ENCODE measurements at regions not wholly inside any gene's neighbourhood (a gene's known extent, or its start where the extent isn't known, plus 50 kb on each side); places are given as distances from the start of the nearest gene placed in this dataset.

DNA sequence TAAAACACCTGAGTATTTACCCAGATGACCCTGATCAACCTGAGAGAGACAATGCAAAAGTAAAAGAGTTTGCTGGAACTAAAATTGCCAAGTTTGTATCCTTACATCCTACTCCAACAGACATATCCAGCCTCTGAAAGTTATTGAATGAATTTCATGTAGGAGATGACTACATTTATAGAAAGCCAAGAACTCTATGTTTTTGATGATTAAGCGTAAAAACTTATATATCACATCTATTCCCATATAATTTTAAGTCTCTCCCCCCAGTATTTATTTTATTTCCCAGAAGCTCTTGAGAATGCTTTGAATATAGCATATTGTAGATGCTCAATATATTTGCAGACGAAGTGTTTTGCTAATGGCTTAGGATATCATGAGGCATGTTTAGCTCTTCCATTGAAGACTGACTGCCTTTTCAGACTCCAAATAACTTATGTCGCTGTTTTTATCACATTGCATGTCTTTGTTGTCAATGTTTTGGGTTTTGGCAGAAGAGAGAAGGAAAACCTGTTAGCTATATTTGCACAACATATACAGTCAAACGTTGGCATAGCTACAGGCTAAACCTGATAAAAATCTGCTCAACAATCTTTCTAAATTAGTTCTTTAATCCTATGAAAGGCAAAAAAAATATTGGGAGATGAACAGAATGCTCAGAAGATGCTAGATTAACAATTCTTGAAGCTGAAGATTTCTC lies 213.6 kb downstream of the DIO2 start:
- Histone ChIP-seq H3F3A (ENCODE audit: insufficient read depth, low read length) (no peaks in the 10 kb centered on the region), H4K20me1 (ENCODE audit: insufficient read depth, low read length) (no peaks in the 10 kb centered on the region), H3K9me3 (replicated peaks; ENCODE audit: insufficient read depth, low read length) (no peaks in the 10 kb centered on the region), H3K9ac (ENCODE audit: low read length) (no peak overlapping the region), H3K27me3 (replicated peaks; ENCODE audit: insufficient read depth, low read length) (no peaks in the 10 kb centered on the region), H2AFZ (ENCODE audit: low read length) (no peak overlapping the region), H3K36me3 (replicated peaks; ENCODE audit: insufficient read depth, low read length) (no peaks in the 10 kb centered on the region), H3K9me2 (replicated peaks; ENCODE audit: insufficient read depth, low read length) (no peaks in the 10 kb centered on the region), H3K4me3 (ENCODE audit: low read length) (no peak overlapping the region), H3K79me2 (ENCODE audit: low read length) (no peaks in the 10 kb centered on the region), H3K27ac (ENCODE audit: low read length) (no peak overlapping the region), H3K4me2 (ENCODE audit: low read depth, low read length) (no peak overlapping the region), H3K4me1 (ENCODE audit: low read length) (no peaks in the 10 kb centered on the region)
- TF ChIP-seq, protein P1, sequence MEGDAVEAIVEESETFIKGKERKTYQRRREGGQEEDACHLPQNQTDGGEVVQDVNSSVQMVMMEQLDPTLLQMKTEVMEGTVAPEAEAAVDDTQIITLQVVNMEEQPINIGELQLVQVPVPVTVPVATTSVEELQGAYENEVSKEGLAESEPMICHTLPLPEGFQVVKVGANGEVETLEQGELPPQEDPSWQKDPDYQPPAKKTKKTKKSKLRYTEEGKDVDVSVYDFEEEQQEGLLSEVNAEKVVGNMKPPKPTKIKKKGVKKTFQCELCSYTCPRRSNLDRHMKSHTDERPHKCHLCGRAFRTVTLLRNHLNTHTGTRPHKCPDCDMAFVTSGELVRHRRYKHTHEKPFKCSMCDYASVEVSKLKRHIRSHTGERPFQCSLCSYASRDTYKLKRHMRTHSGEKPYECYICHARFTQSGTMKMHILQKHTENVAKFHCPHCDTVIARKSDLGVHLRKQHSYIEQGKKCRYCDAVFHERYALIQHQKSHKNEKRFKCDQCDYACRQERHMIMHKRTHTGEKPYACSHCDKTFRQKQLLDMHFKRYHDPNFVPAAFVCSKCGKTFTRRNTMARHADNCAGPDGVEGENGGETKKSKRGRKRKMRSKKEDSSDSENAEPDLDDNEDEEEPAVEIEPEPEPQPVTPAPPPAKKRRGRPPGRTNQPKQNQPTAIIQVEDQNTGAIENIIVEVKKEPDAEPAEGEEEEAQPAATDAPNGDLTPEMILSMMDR (IDR thresholded peaks at IDR 0.05; ENCODE audit: low read length), result no peak
- no peak for TF ChIP-seq EZH2 (optimal IDR thresholded peaks at IDR 0.05; ENCODE audit: low read depth, low read length)
- no peak for TF ChIP-seq EZH2phosphoT487 (IDR thresholded peaks at IDR 0.05; ENCODE audit: low read length)
- DNase-seq, result no peak

DNA sequence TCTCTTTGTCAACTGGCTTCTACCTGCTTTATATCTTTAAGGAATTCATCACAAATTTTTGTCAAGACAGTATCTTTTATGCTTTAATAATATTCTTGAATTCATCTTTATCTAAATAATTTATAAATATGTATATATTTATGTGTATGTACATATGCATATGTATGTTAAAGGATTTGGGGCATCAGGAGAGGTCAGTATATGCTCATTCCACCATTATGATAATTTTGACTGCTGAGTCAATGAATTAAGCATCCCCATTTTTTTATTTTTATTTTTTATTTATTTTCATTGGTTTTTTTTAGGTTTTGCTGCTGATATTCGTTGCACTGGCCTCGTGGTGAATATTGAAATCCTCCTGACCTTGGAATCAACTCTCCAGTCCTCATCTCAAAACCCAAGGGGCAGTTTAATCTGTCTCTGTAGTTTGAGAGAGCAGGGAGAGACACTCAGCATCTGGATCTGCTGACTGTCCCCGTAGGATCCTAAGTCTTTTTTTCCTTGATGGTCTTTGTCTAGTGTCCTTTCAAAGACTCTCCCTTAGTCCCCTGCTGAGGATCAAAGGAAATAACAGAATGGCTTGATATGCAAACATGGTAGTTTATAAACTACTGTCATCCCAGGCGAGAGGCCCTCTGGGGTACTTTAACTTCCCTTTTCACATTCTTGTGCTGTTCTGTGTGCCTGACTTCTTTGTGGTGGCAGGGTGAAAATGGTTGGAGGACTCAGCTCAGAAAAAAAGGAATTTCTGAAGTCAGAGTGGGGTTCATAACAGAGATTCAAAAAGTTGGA lies 218.7 kb downstream of the DIO2 start:
- H3F3A ChIP-seq (ENCODE audit: insufficient read depth, low read length), result no peaks in the 10 kb centered on the region
- no peak overlapping the region for H3K27ac ChIP-seq (ENCODE audit: low read length)
- H3K27me3 ChIP-seq (replicated peaks; ENCODE audit: insufficient read depth, low read length), result no peaks in the 10 kb centered on the region
- no peaks in the 10 kb centered on the region for H3K9me3 ChIP-seq (replicated peaks; ENCODE audit: insufficient read depth, low read length)
- no peak for DNase-seq
- H3K4me2 ChIP-seq (ENCODE audit: low read depth, low read length), result no peak overlapping the region
- H2AFZ ChIP-seq (ENCODE audit: low read length), result no peak overlapping the region
- no peaks in the 10 kb centered on the region for H3K36me3 ChIP-seq (replicated peaks; ENCODE audit: insufficient read depth, low read length)
- no peaks in the 10 kb centered on the region for H3K4me1 ChIP-seq (ENCODE audit: low read length)
- H3K4me3 ChIP-seq (ENCODE audit: low read length), result no peak overlapping the region
- no peak for TF ChIP-seq EZH2 (optimal IDR thresholded peaks at IDR 0.05; ENCODE audit: low read depth, low read length)
- TF ChIP-seq, protein P1 (IDR thresholded peaks at IDR 0.05; ENCODE audit: low read length), result no peak
- TF ChIP-seq EZH2phosphoT487 (IDR thresholded peaks at IDR 0.05; ENCODE audit: low read length), result no peak
- no peaks in the 10 kb centered on the region for H3K9me2 ChIP-seq (replicated peaks; ENCODE audit: insufficient read depth, low read length)
- no peaks in the 10 kb centered on the region for H4K20me1 ChIP-seq (ENCODE audit: insufficient read depth, low read length)
- H3K79me2 ChIP-seq (ENCODE audit: low read length), result no peaks in the 10 kb centered on the region
- no peak overlapping the region for H3K9ac ChIP-seq (ENCODE audit: low read length)

DNA sequence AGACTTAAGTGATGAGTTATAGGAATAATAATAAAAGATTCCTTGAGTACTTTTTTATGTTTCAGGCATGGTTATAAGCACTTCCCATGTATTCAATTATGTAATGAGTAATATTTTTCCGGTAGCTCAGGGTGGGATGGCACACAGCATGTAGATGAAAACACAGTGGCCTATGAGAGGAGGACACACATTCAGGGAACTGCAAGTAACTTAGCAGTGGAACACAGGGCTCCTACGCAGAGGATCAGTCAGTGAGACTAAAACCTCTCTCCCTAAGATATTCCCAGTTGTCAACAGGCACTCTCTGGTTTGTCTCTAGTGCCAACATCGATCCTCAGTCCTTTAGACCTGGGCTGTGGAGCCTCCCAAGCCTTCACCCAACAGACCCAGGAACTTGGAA lies 219.4 kb downstream of the DIO2 start:
- Histone ChIP-seq H3K9me3 (replicated peaks; ENCODE audit: insufficient read depth, low read length) (no peaks in the 10 kb centered on the region), H3K27me3 (replicated peaks; ENCODE audit: insufficient read depth, low read length) (no peaks in the 10 kb centered on the region), H3K27ac (ENCODE audit: low read length) (no peak overlapping the region), H3K4me2 (ENCODE audit: low read depth, low read length) (no peak overlapping the region), H4K20me1 (ENCODE audit: insufficient read depth, low read length) (no peaks in the 10 kb centered on the region), H2AFZ (ENCODE audit: low read length) (no peak overlapping the region), H3K36me3 (replicated peaks; ENCODE audit: insufficient read depth, low read length) (no peaks in the 10 kb centered on the region), H3K4me1 (ENCODE audit: low read length) (no peaks in the 10 kb centered on the region), H3K4me3 (ENCODE audit: low read length) (no peak overlapping the region), H3F3A (ENCODE audit: insufficient read depth, low read length) (no peaks in the 10 kb centered on the region), H3K79me2 (ENCODE audit: low read length) (no peaks in the 10 kb centered on the region), H3K9ac (ENCODE audit: low read length) (no peak overlapping the region), H3K9me2 (replicated peaks; ENCODE audit: insufficient read depth, low read length) (no peaks in the 10 kb centered on the region)
- DNase-seq, result no peak
- TF ChIP-seq, protein P1 (IDR thresholded peaks at IDR 0.05; ENCODE audit: low read length), result no peak
- TF ChIP-seq EZH2phosphoT487 (IDR thresholded peaks at IDR 0.05; ENCODE audit: low read length), result no peak
- no peak for TF ChIP-seq EZH2 (optimal IDR thresholded peaks at IDR 0.05; ENCODE audit: low read depth, low read length)
